ENCODE measurements at regions not wholly inside any gene's neighbourhood (a gene's known extent, or its start where the extent isn't known, plus 50 kb on each side); places are given as distances from the start of the nearest gene placed in this dataset.

DNA sequence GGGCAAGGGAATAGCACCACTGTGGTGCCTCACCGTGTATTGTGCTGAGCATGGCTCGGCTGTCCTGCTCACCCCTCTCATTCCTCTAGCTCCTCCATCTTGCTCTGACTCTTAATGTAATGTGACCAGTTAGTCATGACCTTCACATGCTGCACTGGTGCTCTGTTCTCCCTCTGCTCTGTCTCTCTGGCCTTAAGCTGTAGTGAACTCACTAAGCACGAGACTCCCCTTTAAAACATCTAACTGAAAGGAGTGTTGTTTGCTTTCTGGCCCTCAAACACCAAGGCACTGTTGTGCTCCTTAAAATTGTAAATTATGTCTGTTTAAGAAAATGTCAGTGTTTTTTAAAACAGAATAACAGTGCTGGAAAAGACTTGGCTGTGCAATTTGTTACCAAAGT is 140.4 kb downstream of the HDGFL1 start:
- no peak for DNase-seq
- Histone ChIP-seq H3K9me3 (no peaks in the 10 kb centered on the region), H3K27me3 (no peaks in the 10 kb centered on the region), H3K4me3 (no peak overlapping the region), H3K4me1 (no peaks in the 10 kb centered on the region), H3K9ac (ENCODE audit: low read depth in 2 of 2, low read length in 2 of 2) (no peak overlapping the region), H3K27ac (no peak overlapping the region), H3K36me3 (no peaks in the 10 kb centered on the region)
- intact Hi-C loops (cut with DNase I), result no loop called here
- TF ChIP-seq, protein P1, sequence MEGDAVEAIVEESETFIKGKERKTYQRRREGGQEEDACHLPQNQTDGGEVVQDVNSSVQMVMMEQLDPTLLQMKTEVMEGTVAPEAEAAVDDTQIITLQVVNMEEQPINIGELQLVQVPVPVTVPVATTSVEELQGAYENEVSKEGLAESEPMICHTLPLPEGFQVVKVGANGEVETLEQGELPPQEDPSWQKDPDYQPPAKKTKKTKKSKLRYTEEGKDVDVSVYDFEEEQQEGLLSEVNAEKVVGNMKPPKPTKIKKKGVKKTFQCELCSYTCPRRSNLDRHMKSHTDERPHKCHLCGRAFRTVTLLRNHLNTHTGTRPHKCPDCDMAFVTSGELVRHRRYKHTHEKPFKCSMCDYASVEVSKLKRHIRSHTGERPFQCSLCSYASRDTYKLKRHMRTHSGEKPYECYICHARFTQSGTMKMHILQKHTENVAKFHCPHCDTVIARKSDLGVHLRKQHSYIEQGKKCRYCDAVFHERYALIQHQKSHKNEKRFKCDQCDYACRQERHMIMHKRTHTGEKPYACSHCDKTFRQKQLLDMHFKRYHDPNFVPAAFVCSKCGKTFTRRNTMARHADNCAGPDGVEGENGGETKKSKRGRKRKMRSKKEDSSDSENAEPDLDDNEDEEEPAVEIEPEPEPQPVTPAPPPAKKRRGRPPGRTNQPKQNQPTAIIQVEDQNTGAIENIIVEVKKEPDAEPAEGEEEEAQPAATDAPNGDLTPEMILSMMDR (IDR thresholded peaks at IDR 0.05), result no peak

- no peak overlapping the region for H3K9ac ChIP-seq (ENCODE audit: low read depth in 2 of 2, low read length in 2 of 2)
Measured at GRCh38 chr6:22716721-22717120, 147.4 kb downstream of the HDGFL1 start.

DNA sequence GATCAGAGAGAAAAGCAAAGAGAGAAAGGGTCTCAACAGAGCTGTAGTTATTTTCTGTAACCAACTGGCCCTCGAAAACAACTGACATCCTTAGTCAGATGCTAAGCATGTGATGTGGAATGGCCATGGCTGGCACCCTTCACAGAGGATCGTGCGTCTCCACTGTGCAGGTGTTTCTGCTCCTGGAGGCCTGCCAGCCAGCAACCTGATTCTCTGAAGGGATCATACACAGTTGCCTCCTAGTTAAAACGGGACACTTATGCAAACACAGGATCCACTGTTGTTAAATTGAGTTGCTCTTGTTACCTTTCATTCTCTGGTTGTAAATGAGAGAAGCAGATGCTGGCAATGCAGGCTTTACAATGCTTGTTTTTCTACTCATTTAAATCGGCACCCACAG is 148.5 kb downstream of the HDGFL1 start:
- intact Hi-C loops (cut with DNase I), result no loop called here
- H3K4me3 ChIP-seq, result no peak overlapping the region
- no peaks in the 10 kb centered on the region for H3K27me3 ChIP-seq
- H3K36me3 ChIP-seq, result no peaks in the 10 kb centered on the region
- H3K9ac ChIP-seq (ENCODE audit: low read depth in 2 of 2, low read length in 2 of 2), result no peak overlapping the region
- TF ChIP-seq, protein P1 (IDR thresholded peaks at IDR 0.05), result no peak
- no peaks in the 10 kb centered on the region for H3K9me3 ChIP-seq
- DNase-seq, result peak; percentile 63
- no peaks in the 10 kb centered on the region for H3K4me1 ChIP-seq
- no peak overlapping the region for H3K27ac ChIP-seq

More at GRCh38 chr6:22716721-22717120, 147.4 kb downstream of the HDGFL1 start:
- no peaks in the 10 kb centered on the region for H3K36me3 ChIP-seq
- H3K4me1 ChIP-seq, result no peaks in the 10 kb centered on the region
- TF ChIP-seq, protein P1 (IDR thresholded peaks at IDR 0.05), result no peak
- H3K27ac ChIP-seq, result no peak overlapping the region
- H3K27me3 ChIP-seq, result no peaks in the 10 kb centered on the region
- H3K4me3 ChIP-seq, result no peak overlapping the region
- no peaks in the 10 kb centered on the region for H3K9me3 ChIP-seq
- intact Hi-C loops (cut with DNase I), result no loop called here
- peak; percentile 34 for DNase-seq

GRCh38 chr6:22722913-22723312 is 153.5 kb downstream of the HDGFL1 start:
- Histone ChIP-seq H3K4me1 (no peaks in the 10 kb centered on the region), H3K4me3 (no peak overlapping the region), H3K27me3 (no peaks in the 10 kb centered on the region), H3K27ac (no peak overlapping the region), H3K36me3 (no peaks in the 10 kb centered on the region), H3K9me3 (no peaks in the 10 kb centered on the region), H3K9ac (ENCODE audit: low read depth in 2 of 2, low read length in 2 of 2) (no peak overlapping the region)
- TF ChIP-seq, protein P1 (IDR thresholded peaks at IDR 0.05), result no peak
- DNase-seq, result no peak
- intact Hi-C loops (cut with DNase I), result no loop called here

- H3K9ac ChIP-seq (ENCODE audit: low read depth in 2 of 2, low read length in 2 of 2), result no peak overlapping the region
- no peaks in the 10 kb centered on the region for H3K36me3 ChIP-seq
- no peaks in the 10 kb centered on the region for H3K9me3 ChIP-seq
- no peaks in the 10 kb centered on the region for H3K27me3 ChIP-seq
- TF ChIP-seq, protein P1 (IDR thresholded peaks at IDR 0.05), result no peak
- no peak for DNase-seq
- H3K27ac ChIP-seq, result no peak overlapping the region
- no peak overlapping the region for H3K4me3 ChIP-seq
- intact Hi-C loops (cut with DNase I), result no loop called here
- no peaks in the 10 kb centered on the region for H3K4me1 ChIP-seq
Measured at GRCh38 chr6:22726966-22727365, 157.6 kb downstream of the HDGFL1 start.

DNA sequence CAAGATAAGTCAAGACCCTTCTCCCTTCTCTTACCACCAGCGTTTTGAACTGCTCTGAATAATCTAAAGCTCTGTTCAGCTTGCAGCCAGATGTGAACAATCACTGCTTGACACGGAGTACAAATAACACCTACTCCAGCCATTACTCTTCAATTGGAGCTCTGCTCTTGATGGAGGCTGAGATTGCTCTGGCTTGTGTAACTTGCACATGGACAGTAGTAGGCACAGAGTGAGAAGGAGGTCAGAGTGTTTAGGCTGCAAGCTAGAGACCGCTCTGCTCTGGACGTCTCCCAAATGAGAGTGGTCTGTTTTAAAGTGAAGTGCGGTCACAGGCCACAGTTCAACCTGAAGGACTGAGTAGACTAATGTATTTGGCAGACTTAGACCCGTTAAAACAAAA is 158.3 kb downstream of the HDGFL1 start:
- intact Hi-C loops (cut with DNase I), result no loop called here
- Histone ChIP-seq H3K4me1 (no peaks in the 10 kb centered on the region), H3K9me3 (no peaks in the 10 kb centered on the region), H3K4me3 (no peak overlapping the region), H3K27ac (no peak overlapping the region), H3K27me3 (no peaks in the 10 kb centered on the region), H3K9ac (ENCODE audit: low read depth in 2 of 2, low read length in 2 of 2) (no peak overlapping the region), H3K36me3 (no peaks in the 10 kb centered on the region)
- no peak for DNase-seq
- TF ChIP-seq, protein P1 (IDR thresholded peaks at IDR 0.05), result no peak
